ENCODE measurements at regions not wholly inside any gene's neighbourhood (a gene's known extent, or its start where the extent isn't known, plus 50 kb on each side); places are given as distances from the start of the nearest gene placed in this dataset.

DNA sequence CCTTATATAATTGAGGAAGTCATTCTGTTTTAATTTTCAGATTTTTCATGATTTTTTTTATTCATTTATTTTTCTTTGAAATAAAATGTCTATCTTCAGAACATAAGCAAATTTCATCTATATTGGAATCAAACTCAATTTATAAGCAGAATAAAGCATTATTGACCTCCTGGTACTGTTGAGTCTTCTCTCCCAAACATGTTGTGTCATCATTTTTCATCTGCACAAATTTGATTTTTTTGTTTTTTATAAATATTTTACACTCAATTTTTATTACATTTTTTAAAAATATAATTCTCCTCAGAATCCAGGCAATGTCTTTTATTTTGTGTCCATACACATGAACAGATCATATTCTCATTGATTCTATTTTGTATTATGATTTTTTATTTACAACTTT is 2363.9 kb downstream of the TP53TG3F start:
- TF ChIP-seq, protein P1, sequence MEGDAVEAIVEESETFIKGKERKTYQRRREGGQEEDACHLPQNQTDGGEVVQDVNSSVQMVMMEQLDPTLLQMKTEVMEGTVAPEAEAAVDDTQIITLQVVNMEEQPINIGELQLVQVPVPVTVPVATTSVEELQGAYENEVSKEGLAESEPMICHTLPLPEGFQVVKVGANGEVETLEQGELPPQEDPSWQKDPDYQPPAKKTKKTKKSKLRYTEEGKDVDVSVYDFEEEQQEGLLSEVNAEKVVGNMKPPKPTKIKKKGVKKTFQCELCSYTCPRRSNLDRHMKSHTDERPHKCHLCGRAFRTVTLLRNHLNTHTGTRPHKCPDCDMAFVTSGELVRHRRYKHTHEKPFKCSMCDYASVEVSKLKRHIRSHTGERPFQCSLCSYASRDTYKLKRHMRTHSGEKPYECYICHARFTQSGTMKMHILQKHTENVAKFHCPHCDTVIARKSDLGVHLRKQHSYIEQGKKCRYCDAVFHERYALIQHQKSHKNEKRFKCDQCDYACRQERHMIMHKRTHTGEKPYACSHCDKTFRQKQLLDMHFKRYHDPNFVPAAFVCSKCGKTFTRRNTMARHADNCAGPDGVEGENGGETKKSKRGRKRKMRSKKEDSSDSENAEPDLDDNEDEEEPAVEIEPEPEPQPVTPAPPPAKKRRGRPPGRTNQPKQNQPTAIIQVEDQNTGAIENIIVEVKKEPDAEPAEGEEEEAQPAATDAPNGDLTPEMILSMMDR (IDR thresholded peaks at IDR 0.05; ENCODE audit: insufficient read depth, low read depth, low read length) = no peak
- POLR2A ChIA-PET = no interaction called here

DNA sequence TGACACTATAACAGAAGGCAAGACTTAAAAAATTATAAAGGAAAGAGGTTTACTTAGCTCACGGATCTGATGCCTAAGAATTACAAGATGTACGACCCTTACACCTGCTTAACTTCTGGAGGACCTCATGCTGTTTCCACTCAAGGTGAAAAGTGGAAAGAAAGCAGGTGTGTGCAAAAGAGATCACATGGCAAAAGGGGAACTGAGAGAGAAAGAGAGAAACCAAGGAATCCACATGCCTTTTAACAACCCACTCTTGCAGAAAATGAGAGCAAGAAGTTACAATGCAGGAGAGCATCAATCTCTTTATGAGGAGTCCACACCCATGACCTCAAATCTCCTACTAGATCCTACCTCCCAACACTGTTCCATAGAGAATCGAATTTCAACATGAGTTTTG is 2382.2 kb downstream of the TP53TG3F start:
- Histone ChIP-seq H3K36me3 (ENCODE audit: control insufficient read depth, insufficient read depth, low read length) (no peaks in the 10 kb centered on the region), H3K27me3 (ENCODE audit: control insufficient read depth, insufficient read depth, low read length) (no peaks in the 10 kb centered on the region), H3K4me3 (ENCODE audit: low read depth, low read length) (no peak overlapping the region)
- no peak for DNase-seq (ENCODE audit: low read depth)
- TF ChIP-seq, protein P1 (IDR thresholded peaks at IDR 0.05; ENCODE audit: insufficient read depth, low read depth, low read length) = no peak
- ChIA-PET CTCF (no interaction called here), POLR2A (no interaction called here)

More for the DNA sequence above, 2363.9 kb downstream of the TP53TG3F start:
- CTCF ChIA-PET = no interaction called here
- H3K36me3 ChIP-seq (ENCODE audit: control insufficient read depth, insufficient read depth, low read length) = no peaks in the 10 kb centered on the region
- no peak overlapping the region for H3K4me3 ChIP-seq (ENCODE audit: low read depth, low read length)
- DNase-seq (ENCODE audit: low read depth) = no peak
- H3K27me3 ChIP-seq (ENCODE audit: control insufficient read depth, insufficient read depth, low read length) = no peaks in the 10 kb centered on the region

DNA sequence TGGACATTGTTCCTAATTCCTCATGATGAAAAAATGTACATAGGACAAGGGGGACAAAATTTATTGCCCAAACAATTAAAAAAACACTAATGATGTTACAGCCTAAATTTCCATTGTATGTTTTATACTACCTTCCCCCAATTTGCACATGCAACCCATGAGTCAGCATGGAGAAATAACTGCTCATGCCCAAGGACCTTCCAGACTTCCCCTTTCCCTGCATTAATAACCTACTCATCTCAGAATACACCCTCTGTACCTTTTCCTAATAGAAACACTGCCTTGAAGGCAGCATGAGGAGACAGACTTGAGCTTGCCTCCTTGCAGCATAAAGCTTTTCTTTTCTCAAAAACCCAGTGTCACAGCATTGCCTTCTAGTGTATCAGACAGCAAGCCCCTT is 2402.8 kb downstream of the TP53TG3F start:
- no peak for DNase-seq (ENCODE audit: low read depth)
- CTCF ChIA-PET = no interaction called here
- no peaks in the 10 kb centered on the region for H3K36me3 ChIP-seq (ENCODE audit: control insufficient read depth, insufficient read depth, low read length)
- H3K27me3 ChIP-seq (ENCODE audit: control insufficient read depth, insufficient read depth, low read length) = no peaks in the 10 kb centered on the region
- TF ChIP-seq, protein P1 (IDR thresholded peaks at IDR 0.05; ENCODE audit: insufficient read depth, low read depth, low read length) = no peak
- no peak overlapping the region for H3K4me3 ChIP-seq (ENCODE audit: low read depth, low read length)
- POLR2A ChIA-PET = no interaction called here

- DNase-seq (ENCODE audit: low read depth) = no peak
- TF ChIP-seq, protein P1 (IDR thresholded peaks at IDR 0.05; ENCODE audit: insufficient read depth, low read depth, low read length) = no peak
- H3K36me3 ChIP-seq (ENCODE audit: control insufficient read depth, insufficient read depth, low read length) = no peaks in the 10 kb centered on the region
- CTCF ChIA-PET = no interaction called here
- no peak overlapping the region for H3K4me3 ChIP-seq (ENCODE audit: low read depth, low read length)
- no peaks in the 10 kb centered on the region for H3K27me3 ChIP-seq (ENCODE audit: control insufficient read depth, insufficient read depth, low read length)
- POLR2A ChIA-PET = no interaction called here
These were observed 2409.2 kb downstream of the TP53TG3F start for GRCh38 chr16:35868630-35869029.

DNA sequence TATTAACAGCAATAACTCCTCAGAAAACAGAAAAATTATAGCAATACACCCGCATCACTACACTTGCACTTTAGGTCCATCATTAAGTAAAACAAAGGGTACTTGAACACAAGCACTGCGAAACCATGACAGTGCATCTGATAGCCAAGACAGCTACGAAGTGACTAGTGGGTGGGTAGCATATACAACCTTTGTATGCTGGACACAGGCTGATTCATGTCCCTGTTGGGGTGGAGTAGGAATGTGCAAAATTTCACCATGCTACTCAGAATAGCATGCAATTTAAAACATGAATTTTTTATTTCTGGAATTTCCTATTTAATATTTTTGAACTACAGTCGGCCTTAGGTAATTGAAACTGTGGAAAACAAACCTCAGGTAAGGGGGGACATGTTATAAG is 2414.1 kb downstream of the TP53TG3F start:
- H3K36me3 ChIP-seq (ENCODE audit: control insufficient read depth, insufficient read depth, low read length) = no peaks in the 10 kb centered on the region
- no peak overlapping the region for H3K4me3 ChIP-seq (ENCODE audit: low read depth, low read length)
- ChIA-PET POLR2A (no interaction called here), CTCF (no interaction called here)
- no peak for DNase-seq (ENCODE audit: low read depth)
- TF ChIP-seq, protein P1 (IDR thresholded peaks at IDR 0.05; ENCODE audit: insufficient read depth, low read depth, low read length) = no peak
- no peaks in the 10 kb centered on the region for H3K27me3 ChIP-seq (ENCODE audit: control insufficient read depth, insufficient read depth, low read length)
